ENCODE measurements at regions not wholly inside any gene's neighbourhood (a gene's known extent, or its start where the extent isn't known, plus 50 kb on each side); places are given as distances from the start of the nearest gene placed in this dataset.

GRCh38 chr13:104534847-104535246 lies 1468.6 kb upstream of the SLC10A2 start:
- TF ChIP-seq CTCF (IDR thresholded peaks at IDR 0.05; ENCODE audit: poor library complexity): no peak
- TF ChIP-seq EZH2phosphoT487 (IDR thresholded peaks at IDR 0.05; ENCODE audit: low read depth, severe bottlenecking, unreplicated experiment): no peak

Data from hepatocyte (in vitro differentiated cells).